IMR-90 (cell line): ENCODE measurements at regions not wholly inside any gene's neighbourhood (a gene's known extent, or its start where the extent isn't known, plus 50 kb on each side); places are given as distances from the start of the nearest gene placed in this dataset.

ENCODE experiments used
- POLR2A ChIP-seq: IDR thresholded peaks from 2 replicates; pipeline ENCODE4 v1.6.1; 2012; ENCODE audit warnings: mild to moderate bottlenecking, low read depth, low read length
- TF ChIP-seq, protein P1 (sequence below): conservative IDR thresholded peaks from 2 replicates; pipeline ENCODE4 v1.5.1; 2012; ENCODE audit warnings: mild to moderate bottlenecking, low read depth, low read length, improper control_type of control experiment

- TF ChIP-seq POLR2A = no peak
- TF ChIP-seq, protein P1, sequence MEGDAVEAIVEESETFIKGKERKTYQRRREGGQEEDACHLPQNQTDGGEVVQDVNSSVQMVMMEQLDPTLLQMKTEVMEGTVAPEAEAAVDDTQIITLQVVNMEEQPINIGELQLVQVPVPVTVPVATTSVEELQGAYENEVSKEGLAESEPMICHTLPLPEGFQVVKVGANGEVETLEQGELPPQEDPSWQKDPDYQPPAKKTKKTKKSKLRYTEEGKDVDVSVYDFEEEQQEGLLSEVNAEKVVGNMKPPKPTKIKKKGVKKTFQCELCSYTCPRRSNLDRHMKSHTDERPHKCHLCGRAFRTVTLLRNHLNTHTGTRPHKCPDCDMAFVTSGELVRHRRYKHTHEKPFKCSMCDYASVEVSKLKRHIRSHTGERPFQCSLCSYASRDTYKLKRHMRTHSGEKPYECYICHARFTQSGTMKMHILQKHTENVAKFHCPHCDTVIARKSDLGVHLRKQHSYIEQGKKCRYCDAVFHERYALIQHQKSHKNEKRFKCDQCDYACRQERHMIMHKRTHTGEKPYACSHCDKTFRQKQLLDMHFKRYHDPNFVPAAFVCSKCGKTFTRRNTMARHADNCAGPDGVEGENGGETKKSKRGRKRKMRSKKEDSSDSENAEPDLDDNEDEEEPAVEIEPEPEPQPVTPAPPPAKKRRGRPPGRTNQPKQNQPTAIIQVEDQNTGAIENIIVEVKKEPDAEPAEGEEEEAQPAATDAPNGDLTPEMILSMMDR = no peak
Measured at GRCh38 chr6:134698228-134698627, 251.7 kb downstream of the ALDH8A1 start.
